ENCODE measurements at regions not wholly inside any gene's neighbourhood (a gene's known extent, or its start where the extent isn't known, plus 50 kb on each side); places are given as distances from the start of the nearest gene placed in this dataset.

GRCh38 chr3:82467051-82467450 is 705.6 kb upstream of the GBE1 start:
- no peak for DNase-seq
- Histone ChIP-seq H2AFZ (ENCODE audit: low read length) (no peak overlapping the region), H3K9me3 (replicated peaks; ENCODE audit: insufficient read depth, low read length) (no peaks in the 10 kb centered on the region), H3K9ac (ENCODE audit: low read length) (no peak overlapping the region), H3K27me3 (replicated peaks; ENCODE audit: insufficient read depth, low read length) (no peaks in the 10 kb centered on the region), H3K79me2 (ENCODE audit: low read length) (no peaks in the 10 kb centered on the region), H4K20me1 (ENCODE audit: insufficient read depth, low read length) (no peaks in the 10 kb centered on the region), H3K9me2 (replicated peaks; ENCODE audit: insufficient read depth, low read length) (no peaks in the 10 kb centered on the region), H3K36me3 (replicated peaks; ENCODE audit: insufficient read depth, low read length) (no peaks in the 10 kb centered on the region), H3K4me3 (ENCODE audit: low read length) (no peak overlapping the region), H3K4me2 (ENCODE audit: low read depth, low read length) (no peak overlapping the region), H3K4me1 (ENCODE audit: low read length) (no peaks in the 10 kb centered on the region), H3F3A (ENCODE audit: insufficient read depth, low read length) (no peaks in the 10 kb centered on the region), H3K27ac (ENCODE audit: low read length) (no peak overlapping the region)
- TF ChIP-seq, protein P1, sequence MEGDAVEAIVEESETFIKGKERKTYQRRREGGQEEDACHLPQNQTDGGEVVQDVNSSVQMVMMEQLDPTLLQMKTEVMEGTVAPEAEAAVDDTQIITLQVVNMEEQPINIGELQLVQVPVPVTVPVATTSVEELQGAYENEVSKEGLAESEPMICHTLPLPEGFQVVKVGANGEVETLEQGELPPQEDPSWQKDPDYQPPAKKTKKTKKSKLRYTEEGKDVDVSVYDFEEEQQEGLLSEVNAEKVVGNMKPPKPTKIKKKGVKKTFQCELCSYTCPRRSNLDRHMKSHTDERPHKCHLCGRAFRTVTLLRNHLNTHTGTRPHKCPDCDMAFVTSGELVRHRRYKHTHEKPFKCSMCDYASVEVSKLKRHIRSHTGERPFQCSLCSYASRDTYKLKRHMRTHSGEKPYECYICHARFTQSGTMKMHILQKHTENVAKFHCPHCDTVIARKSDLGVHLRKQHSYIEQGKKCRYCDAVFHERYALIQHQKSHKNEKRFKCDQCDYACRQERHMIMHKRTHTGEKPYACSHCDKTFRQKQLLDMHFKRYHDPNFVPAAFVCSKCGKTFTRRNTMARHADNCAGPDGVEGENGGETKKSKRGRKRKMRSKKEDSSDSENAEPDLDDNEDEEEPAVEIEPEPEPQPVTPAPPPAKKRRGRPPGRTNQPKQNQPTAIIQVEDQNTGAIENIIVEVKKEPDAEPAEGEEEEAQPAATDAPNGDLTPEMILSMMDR (IDR thresholded peaks at IDR 0.05; ENCODE audit: low read length): no peak
- TF ChIP-seq EZH2phosphoT487 (IDR thresholded peaks at IDR 0.05; ENCODE audit: low read length): no peak
- TF ChIP-seq EZH2 (optimal IDR thresholded peaks at IDR 0.05; ENCODE audit: low read depth, low read length): no peak

- H3K4me3 ChIP-seq (ENCODE audit: low read length): no peak overlapping the region
- no peak overlapping the region for H3K9ac ChIP-seq (ENCODE audit: low read length)
- H2AFZ ChIP-seq (ENCODE audit: low read length): no peak overlapping the region
- H3K79me2 ChIP-seq (ENCODE audit: low read length): no peaks in the 10 kb centered on the region
- no peaks in the 10 kb centered on the region for H3K4me1 ChIP-seq (ENCODE audit: low read length)
- TF ChIP-seq EZH2phosphoT487 (IDR thresholded peaks at IDR 0.05; ENCODE audit: low read length): no peak
- TF ChIP-seq EZH2 (optimal IDR thresholded peaks at IDR 0.05; ENCODE audit: low read depth, low read length): no peak
- TF ChIP-seq, protein P1 (IDR thresholded peaks at IDR 0.05; ENCODE audit: low read length): no peak
- no peaks in the 10 kb centered on the region for H3F3A ChIP-seq (ENCODE audit: insufficient read depth, low read length)
- no peak overlapping the region for H3K27ac ChIP-seq (ENCODE audit: low read length)
- H3K9me2 ChIP-seq (replicated peaks; ENCODE audit: insufficient read depth, low read length): no peaks in the 10 kb centered on the region
- H4K20me1 ChIP-seq (ENCODE audit: insufficient read depth, low read length): no peaks in the 10 kb centered on the region
- H3K36me3 ChIP-seq (replicated peaks; ENCODE audit: insufficient read depth, low read length): no peaks in the 10 kb centered on the region
- no peak overlapping the region for H3K4me2 ChIP-seq (ENCODE audit: low read depth, low read length)
- no peak for DNase-seq
- no peaks in the 10 kb centered on the region for H3K27me3 ChIP-seq (replicated peaks; ENCODE audit: insufficient read depth, low read length)
- no peaks in the 10 kb centered on the region for H3K9me3 ChIP-seq (replicated peaks; ENCODE audit: insufficient read depth, low read length)
Measured at GRCh38 chr3:82462977-82463376, 701.5 kb upstream of the GBE1 start.

DNA sequence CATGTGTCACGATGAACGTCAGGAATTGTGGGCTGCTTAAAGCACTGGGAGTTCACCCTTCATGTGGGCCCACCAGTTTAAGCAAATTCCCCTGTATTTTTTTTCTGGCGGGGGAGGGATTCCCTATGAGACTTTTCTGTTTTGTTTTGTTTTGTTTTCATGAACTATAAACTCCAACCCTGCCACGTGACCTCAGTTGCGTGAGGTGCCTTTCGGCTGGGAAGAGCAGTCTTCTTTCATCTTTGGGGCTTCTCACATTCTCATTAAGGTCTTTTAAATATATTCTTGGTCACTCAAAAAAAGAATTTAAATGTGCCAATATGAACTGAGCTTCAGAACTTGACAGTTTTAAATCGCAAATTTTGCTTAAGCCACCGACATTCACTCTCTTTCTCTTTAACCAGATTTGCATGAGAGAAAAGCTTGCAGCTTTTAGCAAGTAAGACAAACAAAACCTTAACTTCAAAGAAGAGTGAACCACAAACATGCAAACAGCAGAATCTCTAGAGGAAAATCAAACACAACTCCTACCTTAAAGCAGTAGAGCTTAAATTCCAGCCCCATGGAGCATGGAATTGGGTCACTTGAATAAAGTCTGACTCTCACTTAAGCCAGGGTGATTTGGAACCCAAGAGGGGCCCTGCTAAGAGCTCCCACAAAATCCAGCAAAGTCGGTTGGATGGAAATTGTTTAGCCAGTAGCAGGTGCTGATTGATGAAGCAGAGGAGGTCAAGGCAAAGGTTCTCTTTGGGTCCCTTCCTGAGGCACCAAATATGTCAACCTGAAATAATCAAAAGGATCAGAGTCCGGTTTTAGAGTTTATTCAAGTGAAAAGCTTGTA is 699.8 kb upstream of the GBE1 start:
- H3K9me2 ChIP-seq (replicated peaks; ENCODE audit: insufficient read depth, low read length): no peaks in the 10 kb centered on the region
- H3K36me3 ChIP-seq (replicated peaks; ENCODE audit: insufficient read depth, low read length): no peaks in the 10 kb centered on the region
- H3K4me1 ChIP-seq (ENCODE audit: low read length): no peaks in the 10 kb centered on the region
- no peak overlapping the region for H3K27ac ChIP-seq (ENCODE audit: low read length)
- no peaks in the 10 kb centered on the region for H3K27me3 ChIP-seq (replicated peaks; ENCODE audit: insufficient read depth, low read length)
- no peaks in the 10 kb centered on the region for H3K79me2 ChIP-seq (ENCODE audit: low read length)
- no peaks in the 10 kb centered on the region for H4K20me1 ChIP-seq (ENCODE audit: insufficient read depth, low read length)
- H3K9me3 ChIP-seq (replicated peaks; ENCODE audit: insufficient read depth, low read length): no peaks in the 10 kb centered on the region
- DNase-seq: no peak
- H3K4me3 ChIP-seq (ENCODE audit: low read length): no peak overlapping the region
- no peak for TF ChIP-seq EZH2phosphoT487 (IDR thresholded peaks at IDR 0.05; ENCODE audit: low read length)
- TF ChIP-seq, protein P1 (IDR thresholded peaks at IDR 0.05; ENCODE audit: low read length): no peak
- no peak for TF ChIP-seq EZH2 (optimal IDR thresholded peaks at IDR 0.05; ENCODE audit: low read depth, low read length)
- no peaks in the 10 kb centered on the region for H3F3A ChIP-seq (ENCODE audit: insufficient read depth, low read length)
- H3K4me2 ChIP-seq (ENCODE audit: low read depth, low read length): no peak overlapping the region
- no peak overlapping the region for H2AFZ ChIP-seq (ENCODE audit: low read length)
- H3K9ac ChIP-seq (ENCODE audit: low read length): no peak overlapping the region

Data from MM.1S (cell line).